RWPE2 (cell line): ENCODE measurements at regions not wholly inside any gene's neighbourhood (a gene's known extent, or its start where the extent isn't known, plus 50 kb on each side); places are given as distances from the start of the nearest gene placed in this dataset.

ENCODE experiments used
- ATAC-seq: fragments of 200-7000 bp; cut with Tn5 transposase; 3 replicates; pipeline ENCODE4 v1.9.1; 2021; ENCODE audit warnings: low read depth
- DNase-seq: peaks from one replicate; pipeline ENCODE4 v3.0.0-alpha.2; 2020; ENCODE audit warnings: low spot score
- H3K27ac ChIP-seq: fragments of 450-650 bp; 2 replicates; pipeline ENCODE4 v1.5.1; 2017; ENCODE audit warnings: mild to moderate bottlenecking; ENCODE audit not compliant: poor library complexity, severe bottlenecking
- H3K27me3 ChIP-seq: fragments of 250-450 bp; sonication (Bioruptor Pico); 2 replicates; pipeline ENCODE4 v1.5.1; 2021; ENCODE audit warnings: mild to moderate bottlenecking, moderate library complexity; ENCODE audit not compliant: insufficient read depth, poor library complexity, severe bottlenecking
- H3K36me3 ChIP-seq: fragments of 250-450 bp; sonication (Bioruptor Pico); 2 replicates; pipeline ENCODE4 v1.5.1; 2020; ENCODE audit warnings: low read depth, mild to moderate bottlenecking, moderate library complexity
- H3K4me1 ChIP-seq: fragments of 250-450 bp; sonication (Bioruptor Pico); 2 replicates; pipeline ENCODE4 v1.5.1; 2021; ENCODE audit warnings: mild to moderate bottlenecking, moderate library complexity; ENCODE audit not compliant: insufficient read depth, poor library complexity, severe bottlenecking
- H3K4me3 ChIP-seq: fragments of 250-450 bp; sonication (Bioruptor Pico); 2 replicates; pipeline ENCODE4 v1.5.1; 2021; ENCODE audit warnings: mild to moderate bottlenecking, moderate library complexity; ENCODE audit not compliant: severe bottlenecking
- H3K9me3 ChIP-seq: fragments of 250-450 bp; sonication (Bioruptor Pico); 2 replicates; pipeline ENCODE4 v1.5.1; 2021; ENCODE audit warnings: mild to moderate bottlenecking, moderate library complexity; ENCODE audit not compliant: severe bottlenecking
- CTCF ChIP-seq: fragments of 450-650 bp; IDR thresholded peaks from one replicate; pipeline ENCODE4 v1.5.1; 2017; ENCODE audit warnings: mild to moderate bottlenecking, moderate library complexity; ENCODE audit not compliant: poor library complexity, severe bottlenecking

DNA sequence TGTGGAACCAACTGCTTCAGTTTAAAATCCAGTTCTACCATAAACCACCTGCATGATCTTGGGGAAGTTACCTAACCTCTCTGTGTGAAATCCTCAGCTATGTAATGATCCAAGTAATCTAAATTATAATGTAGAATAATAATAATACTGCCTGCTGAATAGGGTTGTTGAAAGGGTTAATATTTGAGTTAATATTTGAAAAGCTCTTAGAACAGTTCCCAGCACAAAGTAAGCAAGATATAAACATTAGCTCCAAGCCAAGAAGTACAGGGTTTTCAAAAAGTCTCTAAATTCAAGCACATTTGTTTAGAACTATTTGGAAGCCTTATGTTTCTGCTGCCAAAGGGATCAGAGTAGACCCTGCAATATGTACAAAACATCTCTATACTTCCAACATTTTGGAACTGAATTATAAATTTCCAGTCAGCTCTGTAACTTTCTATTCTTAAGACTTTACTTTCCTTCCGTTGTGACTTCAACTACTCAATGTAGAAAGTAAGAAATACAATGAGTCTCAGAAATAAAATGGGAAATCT is 76.7 kb upstream of the FAM9C start:
- no peaks in the 10 kb centered on the region for H3K36me3 ChIP-seq
- H3K9me3 ChIP-seq = no peaks in the 10 kb centered on the region
- H3K4me1 ChIP-seq = no peaks in the 10 kb centered on the region
- no peak for ATAC-seq
- no peak for TF ChIP-seq CTCF
- H3K4me3 ChIP-seq = no peak overlapping the region
- H3K27me3 ChIP-seq = no peaks in the 10 kb centered on the region
- H3K27ac ChIP-seq = no peak overlapping the region
- no peak for DNase-seq

- no peak overlapping the region for H3K27ac ChIP-seq
- no peak for DNase-seq
- no peaks in the 10 kb centered on the region for H3K4me1 ChIP-seq
- H3K27me3 ChIP-seq = no peaks in the 10 kb centered on the region
- no peak for TF ChIP-seq CTCF
- ATAC-seq = no peak
- H3K9me3 ChIP-seq = no peaks in the 10 kb centered on the region
- no peak overlapping the region for H3K4me3 ChIP-seq
- no peaks in the 10 kb centered on the region for H3K36me3 ChIP-seq
Measured at GRCh38 chrX:13120017-13120416, 75.6 kb upstream of the FAM9C start.

DNA sequence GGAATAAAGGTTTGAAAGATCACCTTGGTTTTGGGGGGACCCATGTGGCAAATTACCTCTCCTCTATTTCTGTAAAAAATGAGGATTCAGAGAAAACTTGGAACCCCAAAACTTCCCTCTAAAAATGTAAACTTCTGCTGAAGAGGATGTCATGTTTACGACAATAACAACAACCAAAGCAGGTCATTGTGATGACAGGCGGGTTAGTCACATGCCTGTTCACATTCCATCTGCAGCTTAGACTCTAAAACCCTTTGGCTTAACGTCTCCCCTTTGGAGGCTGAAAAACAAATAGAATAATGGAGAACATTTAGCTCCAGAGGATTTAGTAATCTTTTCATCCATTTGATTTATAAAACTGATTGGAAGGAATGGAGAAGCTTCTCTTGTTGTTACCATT is 75.0 kb upstream of the FAM9C start:
- TF ChIP-seq CTCF = no peak
- no peaks in the 10 kb centered on the region for H3K27me3 ChIP-seq
- no peaks in the 10 kb centered on the region for H3K36me3 ChIP-seq
- H3K4me3 ChIP-seq = no peak overlapping the region
- DNase-seq (no peak), ATAC-seq (no peak)
- no peaks in the 10 kb centered on the region for H3K9me3 ChIP-seq
- no peaks in the 10 kb centered on the region for H3K4me1 ChIP-seq
- no peak overlapping the region for H3K27ac ChIP-seq

GRCh38 chrX:13115146-13115855 is 70.9 kb upstream of the FAM9C start:
- Histone ChIP-seq H3K27me3 (no peaks in the 10 kb centered on the region), H3K4me3 (no peak overlapping the region)
- ATAC-seq = no peak

More at GRCh38 chrX:13115146-13115855, 70.9 kb upstream of the FAM9C start:
- Histone ChIP-seq H3K4me1 (peaks cover 9% of the 10 kb centered on the region), H3K36me3 (no peaks in the 10 kb centered on the region), H3K9me3 (no peaks in the 10 kb centered on the region), H3K27ac (no peak overlapping the region)
- TF ChIP-seq CTCF = no peak
- no peak for DNase-seq
